ENCODE measurements at regions not wholly inside any gene's neighbourhood (a gene's known extent, or its start where the extent isn't known, plus 50 kb on each side); places are given as distances from the start of the nearest gene placed in this dataset.

GRCh38 chr12:105876396-105876927 lies 262.3 kb downstream of the NUAK1 start:
- Histone ChIP-seq H4K8ac (ENCODE audit: low read depth, low read length) (no peak overlapping the region), H3K79me1 (ENCODE audit: low read length) (no peaks in the 10 kb centered on the region), H3K9ac (ENCODE audit: low read length) (no peak overlapping the region), H3K14ac (ENCODE audit: low read length) (no peak overlapping the region), H3K4me3 (ENCODE audit: low read depth, low read length) (no peak overlapping the region), H3K18ac (ENCODE audit: low read length) (no peak overlapping the region), H2AK5ac (ENCODE audit: low read length) (no peak overlapping the region), H4K12ac (ENCODE audit: low read depth, low read length) (no peak overlapping the region), H2BK120ac (ENCODE audit: insufficient read depth, low read length, poor library complexity) (no peak overlapping the region), H3K23ac (ENCODE audit: low read length) (no peak overlapping the region), H3K79me2 (ENCODE audit: control insufficient read depth, insufficient read depth, low read length, poor library complexity) (no peaks in the 10 kb centered on the region), H2AFZ (ENCODE audit: insufficient read depth, low read length, poor library complexity) (no peak overlapping the region), H4K91ac (ENCODE audit: low read depth, low read length) (no peak overlapping the region), H2BK5ac (ENCODE audit: low read depth, low read length, poor library complexity) (no peak overlapping the region), H3K4me2 (ENCODE audit: low read length) (no peak overlapping the region), H3K27me3 (ENCODE audit: insufficient read depth, low read length) (no peaks in the 10 kb centered on the region), H2BK12ac (ENCODE audit: low read length) (no peak overlapping the region), H3K4me1 (ENCODE audit: control insufficient read depth in 1 of 2, insufficient read depth in 2 of 2, low read length in 2 of 2) (no peaks in the 10 kb centered on the region), H3K4ac (ENCODE audit: low read depth, low read length) (no peak overlapping the region), H3K27ac (ENCODE audit: low read depth, low read length) (no peak overlapping the region), H3K9me3 (ENCODE audit: insufficient read depth, low read depth, low read length) (no peaks in the 10 kb centered on the region), H3K36me3 (ENCODE audit: control insufficient read depth in 1 of 2, insufficient read depth in 2 of 2, low read length in 2 of 2) (no peaks in the 10 kb centered on the region)
- no peak for DNase-seq
- WGBS (ENCODE audit: extremely low coverage, insufficient coverage, insufficient read length): no CpG with 5 or more reads among the region's 2 CpGs

DNA sequence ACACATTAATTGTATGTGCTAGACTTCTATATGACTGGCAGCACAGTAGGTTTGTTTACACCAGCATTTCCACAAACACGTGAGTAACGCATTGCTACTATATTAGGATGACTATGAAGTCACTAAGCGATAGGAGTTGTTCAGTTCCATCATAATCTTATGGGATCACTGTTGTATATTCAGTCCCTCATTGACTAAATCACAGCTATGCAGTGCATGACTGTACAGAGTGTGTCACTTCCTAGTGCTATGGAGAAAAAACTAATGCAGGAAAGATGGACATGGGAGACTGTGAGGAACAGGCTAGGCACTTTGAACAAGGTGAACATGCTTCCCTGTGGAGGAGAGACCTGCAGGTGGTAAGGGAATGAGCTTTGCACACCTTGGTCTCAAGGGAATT lies 259.8 kb downstream of the NUAK1 start:
- WGBS (ENCODE audit: extremely low coverage, insufficient coverage, insufficient read length): no CpG with 5 or more reads among the region's 3 CpGs
- Histone ChIP-seq H2BK12ac (ENCODE audit: low read length) (no peak overlapping the region), H3K9ac (ENCODE audit: low read length) (no peak overlapping the region), H3K9me3 (ENCODE audit: insufficient read depth, low read depth, low read length) (no peaks in the 10 kb centered on the region), H3K4me2 (ENCODE audit: low read length) (no peak overlapping the region), H3K79me1 (ENCODE audit: low read length) (no peaks in the 10 kb centered on the region), H3K27me3 (ENCODE audit: insufficient read depth, low read length) (no peaks in the 10 kb centered on the region), H3K23ac (ENCODE audit: low read length) (no peak overlapping the region), H2AFZ (ENCODE audit: insufficient read depth, low read length, poor library complexity) (no peak overlapping the region), H3K4ac (ENCODE audit: low read depth, low read length) (no peak overlapping the region), H4K8ac (ENCODE audit: low read depth, low read length) (no peak overlapping the region), H4K91ac (ENCODE audit: low read depth, low read length) (no peak overlapping the region), H2BK5ac (ENCODE audit: low read depth, low read length, poor library complexity) (no peak overlapping the region), H3K4me3 (ENCODE audit: low read depth, low read length) (no peak overlapping the region), H3K36me3 (ENCODE audit: control insufficient read depth in 1 of 2, insufficient read depth in 2 of 2, low read length in 2 of 2) (no peaks in the 10 kb centered on the region), H3K27ac (ENCODE audit: low read depth, low read length) (no peak overlapping the region), H4K12ac (ENCODE audit: low read depth, low read length) (no peak overlapping the region), H3K14ac (ENCODE audit: low read length) (no peak overlapping the region), H2BK120ac (ENCODE audit: insufficient read depth, low read length, poor library complexity) (no peak overlapping the region), H2AK5ac (ENCODE audit: low read length) (no peak overlapping the region), H3K79me2 (ENCODE audit: control insufficient read depth, insufficient read depth, low read length, poor library complexity) (no peaks in the 10 kb centered on the region), H3K4me1 (ENCODE audit: control insufficient read depth in 1 of 2, insufficient read depth in 2 of 2, low read length in 2 of 2) (peaks cover 0 to 3% of the 10 kb centered on the region in 2 experiments), H3K18ac (ENCODE audit: low read length) (no peak overlapping the region)
- no peak for DNase-seq

- H4K12ac ChIP-seq (ENCODE audit: low read depth, low read length): no peak overlapping the region
- no peak for DNase-seq
- H4K91ac ChIP-seq (ENCODE audit: low read depth, low read length): no peak overlapping the region
- no peaks in the 10 kb centered on the region for H3K79me2 ChIP-seq (ENCODE audit: control insufficient read depth, insufficient read depth, low read length, poor library complexity)
- H3K27me3 ChIP-seq (ENCODE audit: insufficient read depth, low read length): no peaks in the 10 kb centered on the region
- no peak overlapping the region for H3K4ac ChIP-seq (ENCODE audit: low read depth, low read length)
- H3K4me3 ChIP-seq (ENCODE audit: low read depth, low read length): no peak overlapping the region
- H3K27ac ChIP-seq (ENCODE audit: low read depth, low read length): no peak overlapping the region
- no peak overlapping the region for H3K14ac ChIP-seq (ENCODE audit: low read length)
- H3K18ac ChIP-seq (ENCODE audit: low read length): no peak overlapping the region
- no peak overlapping the region for H2AK5ac ChIP-seq (ENCODE audit: low read length)
- no peaks in the 10 kb centered on the region for H3K9me3 ChIP-seq (ENCODE audit: insufficient read depth, low read depth, low read length)
- no peak overlapping the region for H3K4me2 ChIP-seq (ENCODE audit: low read length)
- no peak overlapping the region for H4K8ac ChIP-seq (ENCODE audit: low read depth, low read length)
- no peak overlapping the region for H2BK120ac ChIP-seq (ENCODE audit: insufficient read depth, low read length, poor library complexity)
- no peak overlapping the region for H3K9ac ChIP-seq (ENCODE audit: low read length)
- no CpG with 5 or more reads among the region's 2 CpGs for WGBS (ENCODE audit: extremely low coverage, insufficient coverage, insufficient read length)
- H2BK12ac ChIP-seq (ENCODE audit: low read length): peak overlapping the region; percentile 63
- peaks cover 0 to 3% of the 10 kb centered on the region in 2 experiments for H3K4me1 ChIP-seq (ENCODE audit: control insufficient read depth in 1 of 2, insufficient read depth in 2 of 2, low read length in 2 of 2)
- no peaks in the 10 kb centered on the region for H3K79me1 ChIP-seq (ENCODE audit: low read length)
- no peak overlapping the region for H2BK5ac ChIP-seq (ENCODE audit: low read depth, low read length, poor library complexity)
- no peaks in the 10 kb centered on the region for H3K36me3 ChIP-seq (ENCODE audit: control insufficient read depth in 1 of 2, insufficient read depth in 2 of 2, low read length in 2 of 2)
- no peak overlapping the region for H3K23ac ChIP-seq (ENCODE audit: low read length)
- no peak overlapping the region for H2AFZ ChIP-seq (ENCODE audit: insufficient read depth, low read length, poor library complexity)
Measured at GRCh38 chr12:105880824-105881388, 257.8 kb downstream of the NUAK1 start.

- Histone ChIP-seq H3K14ac (ENCODE audit: low read length) (no peak overlapping the region), H3K4me2 (ENCODE audit: low read length) (no peak overlapping the region), H2AK5ac (ENCODE audit: low read length) (peak overlapping the region; percentile 66), H3K36me3 (ENCODE audit: control insufficient read depth in 1 of 2, insufficient read depth in 2 of 2, low read length in 2 of 2) (no peaks in the 10 kb centered on the region), H4K91ac (ENCODE audit: low read depth, low read length) (no peak overlapping the region), H3K79me2 (ENCODE audit: control insufficient read depth, insufficient read depth, low read length, poor library complexity) (no peaks in the 10 kb centered on the region), H4K8ac (ENCODE audit: low read depth, low read length) (no peak overlapping the region), H3K18ac (ENCODE audit: low read length) (no peak overlapping the region), H4K12ac (ENCODE audit: low read depth, low read length) (no peak overlapping the region), H3K23ac (ENCODE audit: low read length) (no peak overlapping the region), H2AFZ (ENCODE audit: insufficient read depth, low read length, poor library complexity) (no peak overlapping the region), H3K4me3 (ENCODE audit: low read depth, low read length) (no peak overlapping the region), H3K9me3 (ENCODE audit: insufficient read depth, low read depth, low read length) (no peaks in the 10 kb centered on the region), H3K27me3 (ENCODE audit: insufficient read depth, low read length) (no peaks in the 10 kb centered on the region), H3K4me1 (ENCODE audit: control insufficient read depth in 1 of 2, insufficient read depth in 2 of 2, low read length in 2 of 2) (peaks cover 0 to 3% of the 10 kb centered on the region in 2 experiments), H2BK5ac (ENCODE audit: low read depth, low read length, poor library complexity) (peak overlapping the region; percentile 12), H3K27ac (ENCODE audit: low read depth, low read length) (no peak overlapping the region), H3K4ac (ENCODE audit: low read depth, low read length) (no peak overlapping the region), H3K79me1 (ENCODE audit: low read length) (peaks cover 2% of the 10 kb centered on the region), H2BK120ac (ENCODE audit: insufficient read depth, low read length, poor library complexity) (no peak overlapping the region), H3K9ac (ENCODE audit: low read length) (no peak overlapping the region), H2BK12ac (ENCODE audit: low read length) (peak overlapping the region; percentile 68)
- no peak for DNase-seq
- no CpG with 5 or more reads among the region's 1 CpG for WGBS (ENCODE audit: extremely low coverage, insufficient coverage, insufficient read length)
Measured at GRCh38 chr12:105882404-105882803, 256.4 kb downstream of the NUAK1 start.
